ENCODE measurements at regions not wholly inside any gene's neighbourhood (a gene's known extent, or its start where the extent isn't known, plus 50 kb on each side); places are given as distances from the start of the nearest gene placed in this dataset.

DNA sequence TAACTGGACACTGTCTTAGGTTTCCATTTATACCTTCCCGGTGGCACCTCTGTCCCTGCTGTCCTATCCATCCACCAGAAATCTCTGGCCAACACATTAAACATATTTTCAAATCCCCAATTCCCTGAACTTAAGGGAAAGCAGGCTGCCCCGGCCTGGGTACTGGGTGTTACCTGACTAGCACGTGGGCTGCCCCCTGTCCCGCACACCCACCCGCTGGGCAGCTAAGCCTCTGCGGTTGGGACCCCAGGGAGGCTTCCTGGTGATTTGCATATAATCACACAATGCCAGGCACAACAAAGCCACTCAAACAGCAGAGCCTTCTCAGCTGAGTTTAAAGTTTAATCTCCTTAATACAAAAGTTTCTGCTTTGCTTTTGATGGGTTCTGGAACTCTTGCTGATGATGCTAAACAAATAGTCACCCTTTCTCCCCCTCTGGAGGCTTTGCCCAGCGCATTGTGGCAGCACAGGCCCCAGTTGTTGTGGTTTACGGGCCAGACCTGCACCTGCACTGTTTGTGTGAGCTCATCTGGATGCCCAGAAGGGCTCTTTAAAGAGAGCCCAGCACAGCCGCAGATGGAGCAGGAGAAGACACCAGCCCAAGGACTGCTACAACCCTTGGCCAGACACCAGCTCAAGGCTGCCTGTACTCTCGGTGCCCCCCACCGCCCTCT is 59.9 kb upstream of the POU2AF1 start:
- Histone ChIP-seq H3K36me3 (ENCODE audit: control insufficient read depth, insufficient read depth, low read length) (no peaks in the 10 kb centered on the region), H3K27me3 (ENCODE audit: control insufficient read depth, insufficient read depth, low read length) (no peaks in the 10 kb centered on the region), H3K4me3 (ENCODE audit: low read depth, low read length) (no peak overlapping the region)
- no peak for DNase-seq (ENCODE audit: low read depth)
- TF ChIP-seq, protein P1, sequence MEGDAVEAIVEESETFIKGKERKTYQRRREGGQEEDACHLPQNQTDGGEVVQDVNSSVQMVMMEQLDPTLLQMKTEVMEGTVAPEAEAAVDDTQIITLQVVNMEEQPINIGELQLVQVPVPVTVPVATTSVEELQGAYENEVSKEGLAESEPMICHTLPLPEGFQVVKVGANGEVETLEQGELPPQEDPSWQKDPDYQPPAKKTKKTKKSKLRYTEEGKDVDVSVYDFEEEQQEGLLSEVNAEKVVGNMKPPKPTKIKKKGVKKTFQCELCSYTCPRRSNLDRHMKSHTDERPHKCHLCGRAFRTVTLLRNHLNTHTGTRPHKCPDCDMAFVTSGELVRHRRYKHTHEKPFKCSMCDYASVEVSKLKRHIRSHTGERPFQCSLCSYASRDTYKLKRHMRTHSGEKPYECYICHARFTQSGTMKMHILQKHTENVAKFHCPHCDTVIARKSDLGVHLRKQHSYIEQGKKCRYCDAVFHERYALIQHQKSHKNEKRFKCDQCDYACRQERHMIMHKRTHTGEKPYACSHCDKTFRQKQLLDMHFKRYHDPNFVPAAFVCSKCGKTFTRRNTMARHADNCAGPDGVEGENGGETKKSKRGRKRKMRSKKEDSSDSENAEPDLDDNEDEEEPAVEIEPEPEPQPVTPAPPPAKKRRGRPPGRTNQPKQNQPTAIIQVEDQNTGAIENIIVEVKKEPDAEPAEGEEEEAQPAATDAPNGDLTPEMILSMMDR (IDR thresholded peaks at IDR 0.05; ENCODE audit: insufficient read depth, low read length, poor library complexity, severe bottlenecking), result no peak

DNA sequence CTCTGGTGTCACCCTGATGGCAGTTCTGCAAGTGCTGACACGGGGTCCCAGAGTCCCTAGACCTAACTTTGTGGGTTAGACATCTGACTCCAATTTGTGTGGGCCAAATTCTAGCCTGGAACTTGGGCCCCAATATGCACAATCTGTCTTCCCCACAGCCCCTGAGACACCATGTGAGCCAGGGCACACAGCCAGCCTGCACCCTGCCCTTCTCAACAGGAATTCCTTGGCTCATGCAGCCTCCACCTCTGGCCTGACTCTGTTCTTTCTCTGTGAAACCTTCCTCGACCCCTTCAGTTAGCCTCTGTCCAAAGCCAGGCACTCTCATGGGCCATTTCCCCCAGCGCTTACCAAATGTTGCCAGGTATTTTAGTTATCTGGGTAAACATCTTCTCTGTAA is 59.1 kb upstream of the POU2AF1 start:
- TF ChIP-seq, protein P1 (IDR thresholded peaks at IDR 0.05; ENCODE audit: insufficient read depth, low read length, poor library complexity, severe bottlenecking), result no peak

DNA sequence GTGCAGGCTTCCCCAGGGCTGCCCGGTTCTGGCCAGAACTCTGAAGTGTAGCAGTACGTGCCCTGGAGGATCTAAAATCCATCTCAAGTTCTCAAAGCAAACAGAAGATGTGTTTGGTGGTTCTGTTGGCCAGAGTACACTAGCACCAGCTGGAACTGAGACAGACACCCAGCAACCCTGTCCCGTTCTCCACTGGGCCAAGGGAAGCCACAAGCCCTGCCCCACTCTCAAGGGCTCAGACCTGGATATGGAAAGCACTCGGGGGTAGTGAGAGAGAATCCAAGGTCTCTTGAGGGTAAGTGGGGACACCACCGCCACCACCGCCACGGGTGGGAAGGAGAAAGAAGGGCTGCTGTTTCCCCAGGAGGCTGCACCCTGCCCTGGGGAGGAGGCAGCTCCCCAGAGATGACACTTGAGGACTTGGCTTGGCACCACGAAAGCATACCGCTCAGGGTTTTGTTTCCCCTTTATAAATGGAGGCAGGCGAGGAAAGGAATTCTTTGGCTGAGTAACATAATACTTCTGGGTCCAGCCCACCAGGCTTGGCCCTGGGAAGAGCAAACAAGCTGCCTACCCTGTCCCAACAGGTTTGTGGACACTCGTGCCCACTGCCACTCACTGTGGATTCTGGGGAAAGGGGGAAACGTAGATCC is 56.1 kb upstream of the POU2AF1 start:
- H3K36me3 ChIP-seq (ENCODE audit: control insufficient read depth, insufficient read depth, low read length), result no peaks in the 10 kb centered on the region
- no peak for DNase-seq (ENCODE audit: low read depth)
- no peak overlapping the region for H3K4me3 ChIP-seq (ENCODE audit: low read depth, low read length)
- TF ChIP-seq, protein P1 (IDR thresholded peaks at IDR 0.05; ENCODE audit: insufficient read depth, low read length, poor library complexity, severe bottlenecking), result no peak
- H3K27me3 ChIP-seq (ENCODE audit: control insufficient read depth, insufficient read depth, low read length), result no peaks in the 10 kb centered on the region

More for the DNA sequence above, 59.1 kb upstream of the POU2AF1 start:
- Histone ChIP-seq H3K27me3 (ENCODE audit: control insufficient read depth, insufficient read depth, low read length) (no peaks in the 10 kb centered on the region), H3K4me3 (ENCODE audit: low read depth, low read length) (no peak overlapping the region), H3K36me3 (ENCODE audit: control insufficient read depth, insufficient read depth, low read length) (no peaks in the 10 kb centered on the region)
- DNase-seq (ENCODE audit: low read depth), result no peak

DNA sequence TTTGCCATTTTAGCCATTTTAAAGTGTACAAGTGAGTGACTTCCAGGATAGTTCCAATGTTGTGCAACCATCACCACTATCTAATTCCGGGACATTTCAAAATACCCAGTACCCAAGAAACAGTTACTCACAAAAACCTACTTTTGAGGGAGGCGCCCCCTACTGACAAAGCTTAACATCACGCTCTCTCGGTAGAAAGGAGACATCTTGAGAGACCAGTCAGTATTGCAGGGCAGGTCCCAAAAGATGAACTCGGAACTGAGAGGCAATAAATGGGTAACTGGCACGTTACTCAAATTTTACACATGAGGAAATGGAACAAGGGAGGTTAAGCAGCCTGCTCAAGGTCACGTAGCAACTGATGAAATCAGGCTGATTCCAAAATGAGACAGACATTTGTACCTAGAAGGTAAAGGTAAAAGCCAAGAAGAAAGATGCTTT is 50.0 kb upstream of the POU2AF1 start:
- no peak for DNase-seq (ENCODE audit: low read depth)

More for the DNA sequence above, 50.0 kb upstream of the POU2AF1 start:
- H3K4me3 ChIP-seq (ENCODE audit: low read depth, low read length), result no peak overlapping the region
- no peaks in the 10 kb centered on the region for H3K27me3 ChIP-seq (ENCODE audit: control insufficient read depth, insufficient read depth, low read length)
- H3K36me3 ChIP-seq (ENCODE audit: control insufficient read depth, insufficient read depth, low read length), result no peaks in the 10 kb centered on the region
- TF ChIP-seq, protein P1 (IDR thresholded peaks at IDR 0.05; ENCODE audit: insufficient read depth, low read length, poor library complexity, severe bottlenecking), result peak; percentile 70

All from kidney epithelial cell (primary cell).